GM12892 (cell line): ENCODE measurements at regions not wholly inside any gene's neighbourhood (a gene's known extent, or its start where the extent isn't known, plus 50 kb on each side); places are given as distances from the start of the nearest gene placed in this dataset.

ENCODE experiments used
- DNase-seq: peaks from one replicate; pipeline ENCODE4 v3.0.0; 2011; ENCODE audit not compliant: insufficient read length
- FAIRE-seq: peaks from 2 replicates; lab custom pipeline; 2011; peaks lifted over from hg19 to GRCh38; lab: Jason Lieb, UNC
- POLR2A ChIP-seq: IDR thresholded peaks from 2 replicates; pipeline ENCODE4 v1.6.1; 2011; ENCODE audit warnings: low read depth, low read length, control low read depth
- POLR2AphosphoS5 ChIP-seq: IDR thresholded peaks from 2 replicates; pipeline ENCODE4 v1.6.1; 2011; ENCODE audit warnings: low read depth, low read length, control low read depth
- TAF1 ChIP-seq: IDR thresholded peaks from 2 replicates; pipeline ENCODE4 v1.6.1; 2011; ENCODE audit warnings: low read depth, mild to moderate bottlenecking, control low read depth, low read length, borderline replicate concordance

DNA sequence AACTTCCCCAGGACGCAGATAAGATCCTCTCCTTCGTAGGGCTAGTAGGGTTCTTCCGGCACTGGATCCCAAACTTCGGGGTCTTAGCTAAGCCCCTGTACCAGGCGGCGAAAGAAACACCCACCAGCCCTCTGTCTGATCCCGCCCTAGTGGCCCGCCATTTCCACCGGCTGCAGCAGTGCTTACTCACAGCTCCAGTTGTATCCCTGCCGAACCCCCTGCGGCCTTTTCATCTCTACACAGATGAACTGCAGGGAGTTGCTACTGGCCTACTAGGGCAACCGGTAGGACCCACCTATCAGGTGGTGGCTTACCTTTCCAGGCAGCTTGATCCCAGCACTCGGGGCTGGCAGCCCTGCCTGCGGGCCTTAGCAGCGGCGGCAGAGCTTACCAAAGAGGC, 961.2 kb downstream of the RPA4 start:
- DNase-seq (no peak), FAIRE-seq (no peak)
- TF ChIP-seq POLR2AphosphoS5, result no peak
- no peak for TF ChIP-seq TAF1
- no peak for TF ChIP-seq POLR2A

DNA sequence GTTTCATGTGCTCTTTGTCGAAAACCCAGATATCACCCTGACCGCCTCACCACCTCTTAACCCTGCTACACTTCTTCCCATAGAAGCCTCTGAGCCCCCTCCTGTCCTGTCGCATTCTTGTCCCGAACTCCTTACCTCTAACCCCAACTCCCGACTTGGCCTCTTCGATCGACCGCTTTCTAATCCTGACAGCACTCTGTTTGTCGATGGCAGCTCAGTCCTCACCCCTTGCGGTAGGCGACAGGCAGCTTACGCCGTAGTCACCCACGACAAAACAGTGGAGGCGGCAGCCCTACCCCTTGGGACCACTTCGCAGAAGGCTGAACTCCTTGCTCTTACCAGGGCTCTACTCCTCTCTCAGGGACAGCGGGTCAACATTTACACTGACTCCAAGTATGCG, 961.7 kb downstream of the RPA4 start:
- FAIRE-seq (no peak), DNase-seq (no peak)
- no peak for TF ChIP-seq POLR2A
- no peak for TF ChIP-seq TAF1
- no peak for TF ChIP-seq POLR2AphosphoS5

DNA sequence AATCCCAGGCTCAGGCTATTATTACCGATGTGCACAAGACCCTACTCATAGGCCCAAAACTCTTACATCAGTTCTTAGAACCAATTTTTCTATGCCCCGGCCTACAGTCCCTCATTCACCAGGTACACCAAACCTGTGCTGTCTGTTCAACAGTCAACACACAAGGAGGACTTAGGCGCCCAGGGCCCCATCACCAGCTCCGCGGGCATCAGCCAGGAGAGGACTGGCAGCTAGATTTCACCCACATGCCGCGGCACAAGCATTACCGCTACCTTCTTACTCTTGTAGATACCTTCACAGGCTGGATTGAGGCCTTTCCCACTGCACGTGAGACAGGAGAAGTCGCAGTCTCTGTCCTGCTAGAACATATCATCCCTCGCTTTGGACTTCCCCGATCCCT, 962.5 kb downstream of the RPA4 start:
- FAIRE-seq (no peak), DNase-seq (no peak)
- TF ChIP-seq POLR2AphosphoS5, result no peak
- no peak for TF ChIP-seq TAF1
- TF ChIP-seq POLR2A, result no peak

DNA sequence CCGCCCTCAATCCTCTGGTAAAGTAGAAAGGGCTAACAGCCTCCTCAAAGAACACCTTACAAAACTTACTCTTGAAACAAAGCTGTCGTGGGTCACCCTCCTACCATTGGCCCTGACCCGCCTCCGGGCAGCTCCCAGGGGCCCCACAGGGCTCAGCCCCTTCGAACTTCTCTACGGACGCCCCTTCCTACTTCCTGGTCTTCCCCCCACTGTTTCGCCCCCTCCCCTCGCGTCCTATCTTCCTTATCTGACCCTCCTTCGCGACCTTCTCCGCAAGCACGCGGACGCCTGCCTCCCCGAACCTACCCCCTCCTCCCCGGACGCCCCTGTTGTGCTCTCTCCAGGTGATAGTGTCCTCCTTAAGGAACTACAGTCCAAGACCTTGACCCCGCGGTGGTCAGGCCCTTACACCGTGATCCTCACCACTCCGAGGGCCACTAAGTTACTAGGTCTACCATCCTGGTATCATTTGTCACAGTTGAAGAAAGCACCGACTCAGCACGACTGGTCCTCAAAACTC, 963.1 kb downstream of the RPA4 start:
- DNase-seq (no peak), FAIRE-seq (no peak)
- TF ChIP-seq POLR2A (no peak), TAF1 (no peak), POLR2AphosphoS5 (no peak)

DNA sequence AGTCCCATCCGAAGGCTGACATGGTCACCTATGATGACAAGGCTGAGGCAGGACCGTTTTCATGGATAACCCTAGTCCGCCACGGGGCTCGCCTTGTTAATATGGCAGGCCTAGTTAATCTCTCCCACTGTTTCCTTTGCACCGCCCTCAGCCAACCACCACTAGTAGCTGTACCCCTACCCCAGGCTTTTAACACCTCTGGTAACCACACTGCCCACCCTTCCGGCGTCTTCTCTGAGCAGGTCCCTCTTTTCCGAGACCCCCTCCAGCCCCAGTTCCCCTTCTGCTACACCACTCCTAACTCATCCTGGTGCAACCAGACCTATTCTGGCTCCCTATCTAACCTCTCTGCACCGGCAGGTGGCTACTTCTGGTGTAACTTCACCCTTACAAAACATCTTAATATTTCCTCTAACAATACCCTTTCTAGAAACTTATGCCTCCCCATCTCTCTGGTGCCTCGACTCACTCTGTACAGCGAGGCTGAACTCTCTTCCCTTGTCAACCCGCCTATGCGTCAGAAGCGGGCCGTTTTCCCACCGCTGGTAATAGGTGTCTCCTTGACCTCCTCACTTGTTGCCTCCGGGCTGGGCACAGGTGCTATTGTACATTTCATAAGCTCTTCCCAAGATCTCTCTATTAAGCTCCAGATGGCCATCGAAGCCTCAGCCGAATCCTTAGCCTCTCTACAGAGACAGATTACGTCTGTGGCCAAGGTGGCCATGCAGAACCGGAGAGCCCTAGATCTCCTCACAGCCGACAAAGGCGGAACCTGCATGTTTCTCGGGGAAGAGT, 964.4 kb downstream of the RPA4 start:
- FAIRE-seq, result no peak
- no peak for TF ChIP-seq POLR2AphosphoS5
- TF ChIP-seq TAF1, result no peak
- TF ChIP-seq POLR2A, result no peak
- no peak for DNase-seq

DNA sequence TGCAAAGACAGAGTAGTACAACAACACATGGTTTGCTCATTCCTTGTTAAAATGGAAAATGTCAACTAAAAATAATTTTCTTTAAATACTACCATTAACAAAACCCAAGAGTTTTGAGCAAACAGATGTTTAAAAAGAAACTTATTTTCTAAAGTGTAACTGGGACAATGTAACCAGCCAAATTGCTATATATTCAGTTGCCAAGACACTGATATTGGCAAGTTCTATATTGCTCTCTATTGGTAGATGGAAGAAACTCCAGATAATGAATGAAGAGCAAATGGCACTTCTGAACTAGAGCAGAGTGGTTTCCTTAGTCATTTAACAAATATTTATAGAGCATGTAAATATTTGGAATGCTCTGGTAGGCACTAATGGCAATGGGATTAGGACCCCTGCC, 966.2 kb downstream of the RPA4 start:
- no peak for TF ChIP-seq TAF1
- no peak for TF ChIP-seq POLR2AphosphoS5
- TF ChIP-seq POLR2A, result no peak
- FAIRE-seq, result no peak

DNA sequence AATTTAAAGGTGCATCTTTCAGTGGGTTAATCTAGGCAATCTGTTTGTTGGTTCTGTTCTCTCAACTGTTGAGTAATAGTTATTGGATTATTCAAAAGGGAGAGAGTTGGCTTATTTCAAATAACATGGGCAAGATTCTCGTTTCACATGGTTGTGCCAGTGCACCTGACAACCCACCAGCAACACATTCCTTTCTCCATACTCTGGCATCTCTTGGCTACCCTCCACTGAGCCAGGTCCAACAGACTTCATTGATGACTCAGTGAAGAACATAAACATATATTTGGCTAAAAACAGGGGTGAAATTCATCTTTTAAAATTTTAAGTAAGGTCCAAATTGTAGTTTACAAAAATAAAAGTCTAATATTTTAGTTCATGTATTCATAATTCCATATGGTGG, 967.2 kb downstream of the RPA4 start:
- FAIRE-seq, result no peak
- TF ChIP-seq POLR2A (no peak), TAF1 (no peak), POLR2AphosphoS5 (no peak)
- DNase-seq, result no peak

More for the DNA sequence above, 966.2 kb downstream of the RPA4 start:
- DNase-seq, result no peak

DNA sequence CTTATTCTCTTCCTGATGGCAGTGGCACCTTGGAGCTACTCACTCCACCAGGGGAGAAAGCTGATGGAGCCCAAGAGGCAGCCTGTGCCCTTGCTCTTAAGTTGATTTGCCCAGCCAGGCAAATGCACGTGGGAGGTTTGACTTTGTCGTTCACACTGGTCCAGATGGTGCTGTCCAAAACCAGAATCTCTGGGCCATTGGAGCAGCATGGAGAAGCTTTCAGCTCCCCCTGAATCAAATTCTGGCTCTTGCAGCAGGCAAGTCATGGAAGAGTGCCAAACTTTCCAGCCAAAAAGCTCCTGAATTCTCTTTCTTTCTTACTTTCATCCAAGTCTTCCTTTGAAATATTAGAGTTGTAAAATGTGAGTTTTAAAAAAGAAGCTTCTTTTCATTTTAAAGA, 970.4 kb downstream of the RPA4 start:
- DNase-seq (no peak), FAIRE-seq (no peak)
- no peak for TF ChIP-seq TAF1
- TF ChIP-seq POLR2A, result no peak
- TF ChIP-seq POLR2AphosphoS5, result no peak

DNA sequence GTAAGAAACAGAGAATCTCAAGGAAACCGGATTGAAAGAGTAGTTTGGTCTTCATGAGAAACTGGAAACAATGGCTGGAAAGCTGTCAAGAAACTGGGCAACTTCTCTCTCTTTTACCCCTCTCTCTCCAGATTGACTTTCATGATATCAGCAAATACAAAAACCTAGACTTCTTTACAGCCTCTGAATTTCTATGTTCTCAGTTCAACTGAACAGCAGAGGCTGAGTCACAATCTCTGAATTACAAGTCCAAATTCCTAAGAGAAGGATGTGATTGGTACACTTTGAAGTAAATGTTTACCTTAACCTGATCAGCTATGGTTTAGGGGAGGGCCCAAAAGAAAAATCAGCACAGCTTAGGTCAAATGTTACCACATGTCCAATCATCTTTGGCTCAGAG, 974.9 kb downstream of the RPA4 start:
- FAIRE-seq (no peak), DNase-seq (no peak)
- TF ChIP-seq POLR2A (no peak), TAF1 (no peak), POLR2AphosphoS5 (no peak)

DNA sequence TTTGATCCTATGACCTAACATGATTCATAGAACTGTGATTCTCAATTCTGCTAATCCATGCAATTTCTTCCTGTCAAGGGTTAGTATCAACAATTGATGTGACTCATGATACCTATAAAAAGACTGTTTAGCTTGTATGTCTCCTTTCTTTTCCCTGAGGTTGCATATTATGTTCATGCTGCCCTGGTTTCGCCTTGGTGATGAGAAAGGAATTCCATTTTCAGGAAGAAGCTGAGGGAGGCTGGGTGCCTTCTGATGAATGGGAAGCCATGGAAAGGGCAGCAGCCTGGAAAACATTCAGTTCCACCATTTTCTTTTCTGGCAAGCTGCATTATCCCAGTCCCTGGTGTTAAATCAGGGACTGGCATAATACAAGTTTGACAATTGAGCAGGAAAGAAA, 976.5 kb downstream of the RPA4 start:
- FAIRE-seq (no peak), DNase-seq (no peak)
- TF ChIP-seq TAF1 (no peak), POLR2A (no peak), POLR2AphosphoS5 (no peak)

DNA sequence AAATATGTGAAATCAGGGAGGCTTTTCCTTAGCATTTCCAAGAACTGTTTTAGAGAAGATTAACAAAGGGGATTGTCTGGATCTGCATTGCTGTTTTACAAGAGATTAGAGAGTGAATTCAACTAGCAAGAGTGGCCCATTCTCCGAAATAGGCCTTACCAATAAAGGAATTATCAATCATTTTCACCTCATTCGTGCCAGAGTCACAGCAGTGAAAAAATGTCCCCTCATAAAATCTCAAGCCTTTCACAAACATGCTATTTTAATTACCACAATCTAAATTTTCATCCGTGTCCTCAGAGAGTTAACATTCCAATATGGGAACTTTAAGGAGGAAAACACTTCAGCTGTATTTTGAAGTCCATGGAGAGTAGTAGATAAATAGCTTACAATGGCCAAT, 979.6 kb downstream of the RPA4 start:
- FAIRE-seq, result no peak
- no peak for TF ChIP-seq POLR2A
- no peak for TF ChIP-seq POLR2AphosphoS5
- TF ChIP-seq TAF1, result no peak

DNA sequence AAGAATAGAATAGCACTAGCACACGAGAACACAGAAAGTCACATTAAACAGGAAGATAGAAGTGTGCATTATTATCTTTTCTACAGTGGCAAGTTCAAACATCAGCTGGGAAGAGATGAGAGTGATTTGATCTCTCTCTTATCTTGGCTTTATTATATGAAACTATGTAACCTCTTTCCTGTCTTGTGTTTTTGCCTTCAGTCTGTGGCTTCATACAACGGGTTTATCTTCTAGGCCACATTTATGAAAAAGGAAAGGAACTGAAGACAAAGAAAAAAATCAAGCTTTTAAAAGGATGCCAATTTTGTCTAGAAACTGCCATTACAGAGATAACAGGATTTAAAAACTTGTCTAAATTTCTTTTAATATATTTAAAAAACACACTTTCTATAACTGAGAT, 983.6 kb downstream of the RPA4 start:
- DNase-seq (no peak), FAIRE-seq (no peak)
- TF ChIP-seq TAF1 (no peak), POLR2AphosphoS5 (no peak), POLR2A (no peak)

More for the DNA sequence above, 979.6 kb downstream of the RPA4 start:
- no peak for DNase-seq
